ENCODE measurements at regions not wholly inside any gene's neighbourhood (a gene's known extent, or its start where the extent isn't known, plus 50 kb on each side); places are given as distances from the start of the nearest gene placed in this dataset.
A peak's percentile ranks its signal among the peaks of the same experiment; 100 is the strongest.
"Not testable (repeated sequence)": the region's sequence is repeated elsewhere in the genome, so short reads cannot be mapped to it uniquely, and the experiment has no call there.

GRCh38 chr1:120357046-120357445 lies 57.8 kb upstream of the NBPF8 start:
- DNase-seq (ENCODE audit: low read depth): peak; percentile 54

- not testable (repeated sequence) for DNase-seq (ENCODE audit: low read depth)
These were observed 58.7 kb upstream of the NBPF8 start for GRCh38 chr1:120356170-120356569.

GRCh38 chr1:120354618-120355184 lies 60.1 kb upstream of the NBPF8 start:
- DNase-seq (ENCODE audit: low read depth): peak; percentile 28

GRCh38 chr1:120342231-120343073 lies 72.4 kb upstream of the NBPF8 start:
- peak; percentile 7 for DNase-seq (ENCODE audit: low read depth)

GRCh38 chr1:120341756-120342155 lies 73.1 kb upstream of the NBPF8 start:
- not testable (repeated sequence) for DNase-seq (ENCODE audit: low read depth)

- peak; percentile 56 for DNase-seq (ENCODE audit: low read depth)
These were observed 73.7 kb upstream of the NBPF8 start for GRCh38 chr1:120340838-120341751.

GRCh38 chr1:120315738-120316137 lies 99.1 kb upstream of the NBPF8 start:
- DNase-seq (ENCODE audit: low read depth): not testable (repeated sequence)

GRCh38 chr1:120311930-120312329 lies 102.9 kb upstream of the NBPF8 start:
- not testable (repeated sequence) for DNase-seq (ENCODE audit: low read depth)

- not testable (repeated sequence) for DNase-seq (ENCODE audit: low read depth)
These were observed 105.8 kb upstream of the NBPF8 start for GRCh38 chr1:120308940-120309578.

GRCh38 chr1:120305046-120305445 lies 109.8 kb upstream of the NBPF8 start:
- not testable (repeated sequence) for DNase-seq (ENCODE audit: low read depth)

- not testable (repeated sequence) for DNase-seq (ENCODE audit: low read depth)
These were observed 110.5 kb upstream of the NBPF8 start for GRCh38 chr1:120304341-120304740.

GRCh38 chr1:120299433-120300057 lies 115.3 kb upstream of the NBPF8 start:
- DNase-seq (ENCODE audit: low read depth): not testable (repeated sequence)

- not testable (repeated sequence) for DNase-seq (ENCODE audit: low read depth)
These were observed 116.3 kb upstream of the NBPF8 start for GRCh38 chr1:120298487-120298886.

- not testable (repeated sequence) for DNase-seq (ENCODE audit: low read depth)
These were observed 117.4 kb upstream of the NBPF8 start for GRCh38 chr1:120297345-120297953.

- not testable (repeated sequence) for DNase-seq (ENCODE audit: low read depth)
These were observed 113.8 kb upstream of the SEC22B start for GRCh38 chr1:120290105-120290504.

GRCh38 chr1:120289601-120290074 lies 113.3 kb upstream of the SEC22B start:
- not testable (repeated sequence) for DNase-seq (ENCODE audit: low read depth)

- DNase-seq (ENCODE audit: low read depth): not testable (repeated sequence)
These were observed 112.7 kb upstream of the SEC22B start for GRCh38 chr1:120288814-120289600.

- not testable (repeated sequence) for DNase-seq (ENCODE audit: low read depth)
These were observed 111.8 kb upstream of the SEC22B start for GRCh38 chr1:120288167-120288566.

- DNase-seq (ENCODE audit: low read depth): not testable (repeated sequence)
These were observed 106.6 kb upstream of the SEC22B start for GRCh38 chr1:120282744-120283464.
